Lung microvascular endothelial cell (primary cell): ENCODE measurements at regions not wholly inside any gene's neighbourhood (a gene's known extent, or its start where the extent isn't known, plus 50 kb on each side); places are given as distances from the start of the nearest gene placed in this dataset.
"Not testable (repeated sequence)": the region's sequence is repeated elsewhere in the genome, so short reads cannot be mapped to it uniquely, and the experiment has no call there.

ENCODE experiments used
- DNase-seq, 2 donors: peaks; one replicate each; pipeline versions ENCODE4 v3.0.0 to v3.0.0-alpha.2; 2010; ENCODE audit warnings: low read depth in 2 of 2

GRCh38 chr2:195317550-195317949 is 339.5 kb upstream of the SLC39A10 start:
- no peak for DNase-seq

- no peak for DNase-seq
Observed at GRCh38 chr2:195316486-195316885, 340.5 kb upstream of the SLC39A10 start.

GRCh38 chr2:195313962-195314361 is 343.1 kb upstream of the SLC39A10 start:
- no peak for DNase-seq

GRCh38 chr2:195312662-195313061 is 344.4 kb upstream of the SLC39A10 start:
- DNase-seq: no peak

- no peak for DNase-seq
Observed at GRCh38 chr2:195308163-195308562, 348.9 kb upstream of the SLC39A10 start.

GRCh38 chr2:195307751-195308150 is 349.3 kb upstream of the SLC39A10 start:
- no peak for DNase-seq

- no peak for DNase-seq
Observed at GRCh38 chr2:195304310-195304709, 352.7 kb upstream of the SLC39A10 start.

GRCh38 chr2:195300631-195301030 is 356.4 kb upstream of the SLC39A10 start:
- DNase-seq: no peak

DNA sequence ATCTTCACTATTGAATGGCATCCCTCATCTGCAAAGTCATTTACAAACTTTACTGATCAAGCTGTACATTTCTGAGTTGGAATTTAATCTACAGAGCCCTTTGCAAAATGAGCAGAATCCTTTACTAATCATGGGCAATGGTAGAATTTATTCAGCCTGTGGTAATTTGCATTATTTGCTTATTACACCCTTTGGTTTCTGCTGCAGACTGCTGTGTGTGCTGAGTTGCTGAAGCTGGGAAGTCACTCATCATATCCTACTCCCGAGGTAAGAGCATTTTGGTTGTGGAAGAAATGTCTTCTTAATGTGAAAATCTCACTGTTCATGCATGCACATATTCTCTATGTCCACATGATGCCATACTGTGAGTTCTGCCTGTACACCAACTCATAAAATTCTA is 357.4 kb upstream of the SLC39A10 start:
- no peak for DNase-seq

DNA sequence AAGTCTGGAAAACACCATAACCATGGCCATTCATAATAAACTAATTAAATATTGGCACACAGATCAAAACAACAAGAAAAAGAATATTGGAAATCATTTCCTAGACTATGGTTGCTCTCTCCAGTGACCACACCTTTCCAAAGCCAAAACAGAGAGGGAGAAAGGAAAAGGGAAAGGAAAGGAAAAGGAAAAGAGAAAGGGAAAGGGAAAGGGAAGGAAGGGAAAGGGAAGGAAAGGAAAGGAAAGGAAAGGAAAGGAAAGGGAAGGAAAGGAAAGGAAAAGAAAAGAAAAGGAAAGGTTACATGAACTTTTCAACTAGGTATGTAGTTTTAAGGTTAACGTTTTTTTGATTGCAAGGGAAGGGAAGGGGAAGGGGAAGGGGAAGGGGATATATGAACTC is 360.5 kb upstream of the SLC39A10 start:
- no peak for DNase-seq

- DNase-seq: no peak
Observed at GRCh38 chr2:195289081-195289480, 367.9 kb upstream of the SLC39A10 start.

DNA sequence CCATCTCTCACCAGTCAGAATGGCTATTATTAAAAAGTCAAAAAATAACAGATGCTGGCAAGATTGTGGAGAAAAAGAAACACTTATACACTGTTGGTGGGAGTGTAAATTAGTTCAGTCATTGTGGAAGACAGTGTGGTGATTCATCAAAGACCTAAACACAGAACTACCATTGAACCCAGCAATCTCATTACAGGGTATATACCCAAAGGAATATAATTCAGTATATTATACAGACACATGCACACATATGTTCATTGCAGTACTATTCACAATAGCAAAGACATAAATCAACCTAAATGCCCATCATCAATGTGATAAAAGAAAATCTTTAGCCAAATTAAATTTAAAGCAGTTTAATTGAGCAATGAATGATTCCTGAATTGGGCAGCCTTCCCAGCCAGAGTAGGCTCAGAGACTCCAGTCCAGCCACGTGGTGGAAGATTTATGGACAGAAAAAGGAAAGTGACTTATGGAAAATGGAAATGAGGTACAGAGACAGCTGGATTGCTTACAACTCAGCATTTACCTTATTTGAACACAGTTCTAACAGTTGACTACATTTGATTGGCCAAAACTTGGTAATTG is 377.1 kb upstream of the SLC39A10 start:
- no peak for DNase-seq

- no peak for DNase-seq
Observed at GRCh38 chr2:195270466-195271039, 386.5 kb upstream of the SLC39A10 start.

DNA sequence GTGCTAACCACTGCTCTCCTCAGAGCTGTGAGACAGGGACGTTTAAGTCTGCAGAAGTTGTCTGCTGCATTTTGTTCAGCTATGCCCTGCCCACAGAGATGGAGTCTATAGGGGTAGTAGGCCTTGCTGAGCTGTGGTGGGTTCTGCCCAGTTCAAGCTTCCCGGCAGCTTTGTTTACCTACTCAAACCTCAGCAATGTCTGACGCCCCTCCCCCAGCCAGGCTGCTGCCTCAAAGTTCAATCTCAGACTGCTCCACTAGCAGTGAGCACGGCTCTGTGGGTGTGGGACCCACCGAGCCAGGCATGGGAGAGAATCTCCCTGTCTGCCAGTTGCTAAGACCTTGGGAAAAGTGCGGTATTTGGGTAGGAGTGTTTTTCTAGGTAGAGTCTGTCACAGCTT is 387.8 kb upstream of the SLC39A10 start:
- no peak for DNase-seq

DNA sequence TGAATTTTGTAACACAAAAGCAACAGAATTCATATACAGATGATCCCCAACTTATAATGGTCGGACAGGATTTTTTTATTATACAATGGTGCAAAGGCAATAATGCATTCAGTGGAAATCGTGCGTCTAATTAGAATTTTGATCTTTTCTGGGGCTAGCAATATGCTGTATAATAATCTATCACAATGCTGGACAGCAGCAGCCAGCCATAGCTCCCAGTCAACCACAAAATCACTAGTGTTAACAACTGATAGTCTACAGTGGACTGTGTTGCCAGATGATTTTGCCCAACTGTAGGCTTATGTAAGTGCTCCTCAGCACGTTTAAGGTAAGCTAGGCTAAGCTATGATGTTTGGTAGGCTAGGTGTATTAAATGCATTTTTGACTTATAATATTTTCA is 399.0 kb upstream of the SLC39A10 start:
- DNase-seq: no peak

- no peak for DNase-seq
Observed at GRCh38 chr2:195252018-195252417, 405.0 kb upstream of the SLC39A10 start.

DNA sequence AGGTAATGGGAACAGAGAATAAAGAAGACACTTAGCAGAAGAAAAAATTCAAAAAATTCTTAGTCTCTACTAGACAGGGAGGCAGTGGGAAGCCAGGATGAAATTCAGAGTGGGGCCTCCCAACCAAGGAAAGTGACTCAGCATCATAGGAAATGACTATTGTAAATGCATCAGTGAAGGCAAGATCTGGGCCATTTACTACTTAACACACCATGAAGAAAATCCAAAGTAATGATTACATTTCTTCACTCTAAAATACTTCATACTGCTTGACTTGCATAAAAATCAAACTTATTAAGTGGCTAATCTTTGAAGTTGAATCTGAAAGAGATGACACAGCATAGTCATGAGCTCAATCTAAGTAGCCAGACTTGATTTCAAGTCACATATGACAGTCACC is 405.8 kb upstream of the SLC39A10 start:
- peak in 1 of 2 donors; percentile 0 for DNase-seq

GRCh38 chr2:195238826-195239225 is 418.2 kb upstream of the SLC39A10 start:
- no peak for DNase-seq

DNA sequence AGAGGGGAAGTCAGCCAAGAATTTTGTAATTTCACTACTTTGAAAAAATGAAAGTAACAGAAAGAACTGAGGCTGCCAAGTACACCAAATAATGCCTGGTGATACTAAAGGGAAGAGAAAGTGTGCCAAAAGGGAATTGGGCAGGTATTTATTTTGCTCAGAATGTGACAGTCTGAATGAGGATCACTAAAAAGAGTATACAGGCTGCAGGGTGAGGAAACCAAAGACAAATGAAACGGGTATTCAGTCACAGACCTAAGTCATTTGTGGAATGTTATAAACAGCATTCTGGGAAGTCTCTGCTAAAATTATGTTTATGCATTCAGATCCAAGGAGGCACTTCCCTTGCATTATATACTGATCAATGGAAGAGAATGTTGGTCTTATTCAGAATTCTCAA is 418.6 kb upstream of the SLC39A10 start:
- no peak for DNase-seq

DNA sequence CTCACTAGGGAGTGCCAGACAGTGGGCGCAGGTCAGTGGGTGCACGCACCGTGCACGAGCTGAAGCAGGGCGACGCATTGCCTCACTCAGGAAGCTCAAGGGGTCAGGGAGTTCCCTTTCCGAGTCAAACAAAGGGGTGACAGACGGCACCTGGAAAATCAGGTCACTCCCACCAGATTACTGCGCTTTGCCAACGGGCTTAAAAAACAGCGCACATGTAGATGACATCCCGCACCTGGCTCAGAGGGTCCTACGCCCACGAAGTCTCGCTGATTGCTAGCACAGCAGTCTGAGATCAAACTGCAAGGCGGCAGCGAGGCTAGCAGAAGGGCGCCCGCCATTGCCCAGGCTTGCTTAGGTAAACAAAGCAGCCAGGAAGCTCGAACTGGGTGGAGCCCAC is 428.5 kb upstream of the SLC39A10 start:
- not testable (repeated sequence) for DNase-seq

- no peak for DNase-seq
Observed at GRCh38 chr2:195214072-195214471, 443.0 kb upstream of the SLC39A10 start.

DNA sequence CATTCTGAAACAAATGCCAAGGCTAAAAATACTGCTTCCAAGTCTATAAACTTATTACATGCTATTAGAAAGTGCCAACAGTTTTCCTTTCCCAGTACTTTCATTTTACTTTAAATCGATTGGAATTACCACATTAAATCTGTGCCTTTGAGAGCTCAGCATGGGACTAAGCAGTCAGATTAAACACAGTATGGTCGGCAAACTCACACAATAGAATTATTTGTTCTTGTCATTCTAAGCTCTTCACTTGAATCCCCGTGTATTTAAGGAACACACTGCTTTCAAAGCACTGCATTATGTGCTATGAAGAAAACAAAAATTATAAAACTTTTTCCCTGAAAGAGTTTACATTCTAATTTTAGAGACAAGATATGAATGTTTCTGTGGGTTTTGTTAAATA is 444.4 kb upstream of the SLC39A10 start:
- no peak for DNase-seq

DNA sequence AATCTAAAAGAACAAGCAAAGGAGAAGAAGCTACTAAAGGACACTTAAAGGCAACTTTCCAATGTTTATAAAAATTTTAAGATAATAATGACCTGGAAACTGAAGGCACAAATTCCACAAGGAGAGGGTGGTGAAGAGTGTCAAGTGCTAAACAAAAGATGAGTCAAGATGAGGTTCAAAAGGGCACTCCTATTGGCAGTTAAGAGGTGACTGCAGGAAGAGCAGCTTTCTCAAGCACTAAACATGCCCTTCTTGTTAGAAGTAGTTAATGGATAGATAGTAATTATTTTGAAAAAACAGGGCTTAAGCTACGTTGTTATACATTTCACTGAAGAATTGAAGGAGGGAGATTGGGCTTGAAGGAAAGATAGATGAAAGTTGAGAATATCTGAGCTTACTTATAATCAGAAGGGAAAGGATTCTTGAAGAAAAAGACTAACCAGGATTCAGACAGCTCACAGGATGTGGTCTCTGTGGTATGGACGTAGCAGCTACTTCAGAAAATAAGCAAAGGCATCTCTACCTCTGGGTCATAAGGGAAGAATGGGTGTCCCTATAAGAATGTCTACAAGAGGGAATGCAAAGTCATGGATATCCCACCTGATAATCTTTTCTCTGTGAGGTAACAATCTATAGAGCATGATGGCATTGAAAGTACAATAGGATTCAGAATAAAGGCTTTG is 454.7 kb upstream of the SLC39A10 start:
- no peak for DNase-seq
